HFF-Myc (cell line): ENCODE measurements at regions not wholly inside any gene's neighbourhood (a gene's known extent, or its start where the extent isn't known, plus 50 kb on each side); places are given as distances from the start of the nearest gene placed in this dataset.

Source experiments
- DNase-seq: peaks from one replicate; pipeline ENCODE4 v3.0.0-alpha.2; 2011; ENCODE audit warnings: low read depth; ENCODE audit errors: extremely low read depth
- H3K4me3 ChIP-seq: replicated peaks from 2 replicates; pipeline ENCODE4 v1.5.1; 2011; ENCODE audit warnings: low read depth, mild to moderate bottlenecking, control low read depth, low read length
- TF ChIP-seq, protein P1 (sequence below): IDR thresholded peaks from 2 replicates; pipeline ENCODE4 v1.5.1; 2012; ENCODE audit warnings: mild to moderate bottlenecking, low read depth, low read length, control low read depth; ENCODE audit errors: missing control alignments

- no peak overlapping the region for H3K4me3 ChIP-seq
- TF ChIP-seq, protein P1, sequence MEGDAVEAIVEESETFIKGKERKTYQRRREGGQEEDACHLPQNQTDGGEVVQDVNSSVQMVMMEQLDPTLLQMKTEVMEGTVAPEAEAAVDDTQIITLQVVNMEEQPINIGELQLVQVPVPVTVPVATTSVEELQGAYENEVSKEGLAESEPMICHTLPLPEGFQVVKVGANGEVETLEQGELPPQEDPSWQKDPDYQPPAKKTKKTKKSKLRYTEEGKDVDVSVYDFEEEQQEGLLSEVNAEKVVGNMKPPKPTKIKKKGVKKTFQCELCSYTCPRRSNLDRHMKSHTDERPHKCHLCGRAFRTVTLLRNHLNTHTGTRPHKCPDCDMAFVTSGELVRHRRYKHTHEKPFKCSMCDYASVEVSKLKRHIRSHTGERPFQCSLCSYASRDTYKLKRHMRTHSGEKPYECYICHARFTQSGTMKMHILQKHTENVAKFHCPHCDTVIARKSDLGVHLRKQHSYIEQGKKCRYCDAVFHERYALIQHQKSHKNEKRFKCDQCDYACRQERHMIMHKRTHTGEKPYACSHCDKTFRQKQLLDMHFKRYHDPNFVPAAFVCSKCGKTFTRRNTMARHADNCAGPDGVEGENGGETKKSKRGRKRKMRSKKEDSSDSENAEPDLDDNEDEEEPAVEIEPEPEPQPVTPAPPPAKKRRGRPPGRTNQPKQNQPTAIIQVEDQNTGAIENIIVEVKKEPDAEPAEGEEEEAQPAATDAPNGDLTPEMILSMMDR, result no peak
- DNase-seq, result no peak
These were observed 92.2 kb upstream of the INTU start for GRCh38 chr4:127540497-127541025.

DNA sequence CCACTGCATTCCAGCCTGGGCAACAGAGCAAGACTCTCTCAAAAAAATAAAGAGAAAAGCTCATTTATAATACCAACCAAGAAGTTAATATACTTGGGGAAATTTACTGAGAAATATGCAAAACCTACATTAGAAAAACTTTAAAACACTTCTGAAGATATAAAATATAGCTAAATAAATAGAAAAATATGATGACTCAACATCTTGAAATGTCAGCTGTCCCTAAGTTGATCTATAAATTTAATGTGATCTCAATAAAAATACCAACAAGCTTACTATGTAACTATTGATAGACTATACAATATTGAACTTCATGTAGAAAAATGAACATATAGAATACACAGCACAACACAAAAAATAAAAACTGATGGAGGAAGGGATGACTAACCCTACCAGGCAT lies 87.5 kb upstream of the INTU start:
- no peak overlapping the region for H3K4me3 ChIP-seq
- no peak for DNase-seq
- TF ChIP-seq, protein P1, result no peak

DNA sequence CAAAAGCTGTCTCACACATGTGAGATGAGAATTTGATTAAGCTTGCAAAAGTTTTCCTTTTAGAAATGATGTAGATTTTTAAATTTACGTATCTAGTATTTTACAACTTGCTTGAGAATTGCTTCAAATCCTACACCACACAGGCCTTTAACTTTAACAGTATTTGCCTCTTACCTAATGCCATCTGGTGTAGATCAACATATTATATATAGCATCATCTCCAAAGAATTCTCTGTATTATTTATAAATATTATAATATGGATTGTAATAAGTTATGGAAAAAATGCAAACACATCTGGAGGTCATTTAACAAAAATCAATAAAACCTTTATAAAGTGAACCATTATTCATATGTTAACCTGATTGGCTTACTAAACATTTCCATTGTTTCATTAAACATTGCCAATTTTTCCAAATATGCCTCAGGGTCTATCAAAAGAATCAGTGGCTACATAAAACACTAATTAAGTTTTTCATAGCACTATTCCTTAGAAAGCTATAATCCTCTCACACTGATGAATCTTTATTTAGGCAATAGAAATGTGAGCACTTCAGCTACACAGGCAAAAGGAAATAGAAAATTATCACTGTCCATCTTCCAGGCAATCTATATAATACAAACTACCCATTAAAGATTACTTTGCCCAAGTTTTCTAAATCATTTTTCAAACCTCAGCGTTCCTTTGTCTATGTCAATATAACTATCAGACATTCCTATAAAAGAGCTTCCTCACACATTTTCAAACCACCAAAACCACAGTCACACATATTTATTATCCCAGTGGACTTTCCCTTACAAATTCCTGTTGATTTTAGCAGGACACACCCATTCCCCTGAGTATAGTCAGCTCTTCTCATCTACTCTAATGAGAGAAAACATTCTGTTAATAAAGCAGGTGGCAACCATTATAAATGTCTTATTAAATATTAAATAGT lies 83.5 kb upstream of the INTU start:
- DNase-seq, result no peak

DNA sequence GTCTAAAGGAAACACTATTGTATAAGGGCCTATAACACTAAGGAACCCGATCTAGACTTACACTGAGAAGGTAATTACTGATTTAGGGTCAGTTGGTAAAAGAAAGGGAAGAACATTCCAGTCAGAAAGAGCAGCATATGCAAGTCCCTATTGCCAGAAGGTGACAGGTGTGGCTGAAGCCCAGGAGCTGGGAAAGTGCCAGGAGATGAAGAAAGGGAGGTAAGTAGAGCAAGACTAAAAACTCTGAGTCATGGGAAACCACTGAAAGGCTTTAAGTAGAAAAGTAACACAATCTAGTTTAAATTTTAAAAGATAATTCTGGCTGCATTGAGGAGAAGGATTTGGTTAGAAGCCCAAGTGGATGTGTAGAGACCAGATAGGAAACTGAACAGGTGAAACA lies 77.7 kb upstream of the INTU start:
- TF ChIP-seq, protein P1, result no peak
- DNase-seq, result no peak
- no peak overlapping the region for H3K4me3 ChIP-seq

More for the DNA sequence above, 83.5 kb upstream of the INTU start:
- H3K4me3 ChIP-seq, result no peak overlapping the region
- TF ChIP-seq, protein P1, result no peak

DNA sequence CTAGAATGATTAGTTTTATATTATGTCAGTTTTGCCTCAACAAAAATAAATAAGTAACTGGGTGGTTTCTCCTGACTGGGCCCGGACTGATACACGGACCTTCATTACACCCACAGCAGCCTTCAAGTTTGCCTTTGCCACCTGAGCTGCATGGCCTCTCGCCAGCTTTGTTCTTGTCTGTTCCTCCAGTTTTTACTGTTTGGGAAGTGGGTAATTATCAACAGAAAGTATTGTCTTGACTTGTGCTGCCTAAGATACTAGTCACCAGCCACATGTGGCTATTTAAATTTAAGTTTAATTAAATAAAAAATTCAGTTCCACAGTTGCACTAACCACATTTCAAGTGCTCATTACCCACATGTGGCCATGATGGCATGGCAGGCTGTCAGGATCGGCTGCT lies 74.7 kb upstream of the INTU start:
- TF ChIP-seq, protein P1, result no peak
- no peak overlapping the region for H3K4me3 ChIP-seq
- no peak for DNase-seq

GRCh38 chr4:127558489-127559407 lies 74.0 kb upstream of the INTU start:
- no peak overlapping the region for H3K4me3 ChIP-seq
- TF ChIP-seq, protein P1, result no peak
- DNase-seq, result no peak
